ENCODE measurements at regions not wholly inside any gene's neighbourhood (a gene's known extent, or its start where the extent isn't known, plus 50 kb on each side); places are given as distances from the start of the nearest gene placed in this dataset.

DNA sequence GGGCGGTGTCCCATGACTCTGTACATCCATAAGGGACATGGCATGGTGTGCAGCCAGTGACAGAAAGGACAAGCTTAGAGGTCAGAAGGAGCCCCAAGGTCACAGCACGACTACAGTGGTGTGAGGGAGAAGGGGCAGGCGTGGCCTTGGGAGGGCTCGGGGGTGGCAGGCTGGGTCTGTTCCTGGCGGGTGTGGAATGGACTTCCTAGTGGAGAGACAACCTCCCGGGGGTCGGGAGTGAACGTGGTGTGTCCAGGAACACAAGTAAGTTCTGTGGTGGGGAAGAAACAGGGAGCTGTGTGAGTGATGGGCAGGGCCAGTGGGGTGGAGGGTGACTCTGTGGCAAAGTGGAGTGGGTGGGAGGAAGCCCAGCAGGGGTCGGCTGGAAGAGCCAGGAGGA is 279.3 kb downstream of the TEX29 start:
- Mint-ChIP-seq H3K27ac (ENCODE audit: low read depth) (no peak overlapping the region), H3K36me3 (ENCODE audit: insufficient read depth) (no peaks in the 10 kb centered on the region), H3K9me3 (peaks cover 6% of the 10 kb centered on the region), H3K4me3 (no peak overlapping the region), H3K4me1 (no peaks in the 10 kb centered on the region), H3K27me3 (peaks cover 20% of the 10 kb centered on the region)
- ATAC-seq (replicated peaks; ENCODE audit: extremely low read depth, poor library complexity, severe bottlenecking): no peak
- DNase-seq (ENCODE audit: low spot score in 2 of 2): no peak

- peaks cover 1% of the 10 kb centered on the region for H3K36me3 Mint-ChIP-seq (ENCODE audit: insufficient read depth)
- H3K4me3 Mint-ChIP-seq: no peak overlapping the region
- no peak for ATAC-seq (replicated peaks; ENCODE audit: extremely low read depth, poor library complexity, severe bottlenecking)
- H3K27ac Mint-ChIP-seq (ENCODE audit: low read depth): no peak overlapping the region
- no peaks in the 10 kb centered on the region for H3K9me3 Mint-ChIP-seq
- peaks cover 17% of the 10 kb centered on the region for H3K27me3 Mint-ChIP-seq
- H3K4me1 Mint-ChIP-seq: no peaks in the 10 kb centered on the region
- no peak for DNase-seq (ENCODE audit: low spot score in 2 of 2)
Measured at GRCh38 chr13:111602874-111603273, 282.4 kb downstream of the TEX29 start.

GRCh38 chr13:111604097-111604496 is 283.7 kb downstream of the TEX29 start:
- Mint-ChIP-seq H3K27me3 (peaks cover 11% of the 10 kb centered on the region), H3K9me3 (no peaks in the 10 kb centered on the region), H3K27ac (ENCODE audit: low read depth) (no peak overlapping the region), H3K4me3 (no peak overlapping the region), H3K36me3 (ENCODE audit: insufficient read depth) (peaks cover 1% of the 10 kb centered on the region), H3K4me1 (no peaks in the 10 kb centered on the region)
- ATAC-seq (replicated peaks; ENCODE audit: extremely low read depth, poor library complexity, severe bottlenecking) (no peak), DNase-seq (ENCODE audit: low spot score in 2 of 2) (no peak)

- no peak for DNase-seq (ENCODE audit: low spot score in 2 of 2)
- H3K36me3 Mint-ChIP-seq (ENCODE audit: insufficient read depth): peaks cover 1% of the 10 kb centered on the region
- H3K27ac Mint-ChIP-seq (ENCODE audit: low read depth): no peak overlapping the region
- no peaks in the 10 kb centered on the region for H3K9me3 Mint-ChIP-seq
- peaks cover 9% of the 10 kb centered on the region for H3K27me3 Mint-ChIP-seq
- H3K4me1 Mint-ChIP-seq: no peaks in the 10 kb centered on the region
- H3K4me3 Mint-ChIP-seq: no peak overlapping the region
- ATAC-seq (replicated peaks; ENCODE audit: extremely low read depth, poor library complexity, severe bottlenecking): no peak
Measured at GRCh38 chr13:111608556-111608955, 288.1 kb downstream of the TEX29 start.

DNA sequence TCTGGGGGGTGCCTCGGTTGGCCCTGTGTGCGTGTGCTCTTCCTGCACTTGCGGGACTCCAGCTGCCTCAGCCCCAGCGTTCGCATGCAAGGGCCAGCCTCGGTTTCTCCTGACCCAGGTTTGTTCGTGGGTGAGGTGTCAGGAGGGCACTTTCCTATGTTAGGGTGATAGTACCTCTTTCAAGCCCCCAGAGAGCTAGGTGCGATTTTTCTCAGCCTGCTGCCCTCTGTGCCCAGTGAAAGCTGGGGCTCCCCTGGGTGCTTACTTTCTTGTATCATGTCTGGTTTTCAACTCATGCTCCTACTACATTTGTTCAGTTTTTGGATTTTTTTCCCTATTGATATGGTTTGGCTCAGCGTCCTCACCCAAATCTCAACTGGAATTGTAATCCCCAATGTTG is 289.2 kb downstream of the TEX29 start:
- H3K9me3 Mint-ChIP-seq: no peaks in the 10 kb centered on the region
- H3K4me1 Mint-ChIP-seq: no peaks in the 10 kb centered on the region
- DNase-seq (ENCODE audit: low spot score in 2 of 2): no peak
- ATAC-seq (replicated peaks; ENCODE audit: extremely low read depth, poor library complexity, severe bottlenecking): no peak
- H3K27me3 Mint-ChIP-seq: peaks cover 9% of the 10 kb centered on the region
- H3K27ac Mint-ChIP-seq (ENCODE audit: low read depth): no peak overlapping the region
- peaks cover 1% of the 10 kb centered on the region for H3K36me3 Mint-ChIP-seq (ENCODE audit: insufficient read depth)
- H3K4me3 Mint-ChIP-seq: no peak overlapping the region

DNA sequence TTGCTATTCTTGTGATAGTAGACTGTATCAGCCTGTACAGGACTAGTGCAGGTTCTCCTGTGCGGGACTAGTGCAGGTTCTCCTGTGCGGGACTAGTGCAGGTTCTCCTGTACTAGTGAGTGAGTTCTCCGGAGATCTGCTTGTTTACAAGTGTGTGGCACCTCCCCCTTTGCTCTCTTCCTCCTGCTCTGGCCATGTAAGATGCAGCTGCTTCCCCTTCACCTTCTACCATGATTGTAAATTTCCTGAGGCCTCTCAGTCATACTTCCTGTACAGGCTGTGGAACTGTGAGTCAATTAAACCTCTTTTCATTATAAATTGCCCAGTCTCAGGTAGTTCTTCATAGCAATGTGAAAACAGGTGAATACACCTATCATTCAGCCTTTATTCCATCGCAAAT is 289.6 kb downstream of the TEX29 start:
- Mint-ChIP-seq H3K27me3 (peaks cover 9% of the 10 kb centered on the region), H3K27ac (ENCODE audit: low read depth) (no peak overlapping the region), H3K36me3 (ENCODE audit: insufficient read depth) (peaks cover 1% of the 10 kb centered on the region), H3K4me1 (no peaks in the 10 kb centered on the region), H3K9me3 (no peaks in the 10 kb centered on the region), H3K4me3 (no peak overlapping the region)
- ATAC-seq (replicated peaks; ENCODE audit: extremely low read depth, poor library complexity, severe bottlenecking) (no peak), DNase-seq (ENCODE audit: low spot score in 2 of 2) (no peak)

GRCh38 chr13:111610879-111611278 is 290.4 kb downstream of the TEX29 start:
- Mint-ChIP-seq H3K4me3 (no peak overlapping the region), H3K27me3 (peaks cover 9% of the 10 kb centered on the region), H3K9me3 (no peaks in the 10 kb centered on the region), H3K4me1 (no peaks in the 10 kb centered on the region), H3K27ac (ENCODE audit: low read depth) (no peak overlapping the region), H3K36me3 (ENCODE audit: insufficient read depth) (peaks cover 1% of the 10 kb centered on the region)
- no peak for ATAC-seq (replicated peaks; ENCODE audit: extremely low read depth, poor library complexity, severe bottlenecking)
- DNase-seq (ENCODE audit: low spot score in 2 of 2): no peak

DNA sequence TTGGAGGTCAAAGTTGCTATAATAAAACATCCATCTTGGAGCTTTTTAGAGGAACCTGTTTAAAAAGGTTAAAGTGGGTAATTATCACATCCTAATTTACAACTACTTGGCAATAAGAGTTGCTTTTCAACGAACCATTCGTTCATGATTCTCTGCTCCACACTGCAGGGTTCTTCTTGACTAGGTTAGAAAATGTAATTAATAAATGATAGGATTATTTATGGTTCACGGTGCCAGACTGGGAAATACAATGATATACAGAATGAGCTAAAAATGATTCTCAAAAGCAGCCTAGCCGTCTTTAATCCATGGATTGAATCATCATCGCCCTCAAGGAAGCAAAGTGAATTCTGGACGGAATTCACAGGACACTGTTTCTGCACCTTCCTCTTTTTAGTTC is 291.2 kb downstream of the TEX29 start:
- no peak overlapping the region for H3K4me3 Mint-ChIP-seq
- H3K27ac Mint-ChIP-seq (ENCODE audit: low read depth): no peak overlapping the region
- H3K36me3 Mint-ChIP-seq (ENCODE audit: insufficient read depth): no peaks in the 10 kb centered on the region
- H3K4me1 Mint-ChIP-seq: no peaks in the 10 kb centered on the region
- H3K27me3 Mint-ChIP-seq: peaks cover 9% of the 10 kb centered on the region
- no peak for DNase-seq (ENCODE audit: low spot score in 2 of 2)
- no peak for ATAC-seq (replicated peaks; ENCODE audit: extremely low read depth, poor library complexity, severe bottlenecking)
- H3K9me3 Mint-ChIP-seq: no peaks in the 10 kb centered on the region

DNA sequence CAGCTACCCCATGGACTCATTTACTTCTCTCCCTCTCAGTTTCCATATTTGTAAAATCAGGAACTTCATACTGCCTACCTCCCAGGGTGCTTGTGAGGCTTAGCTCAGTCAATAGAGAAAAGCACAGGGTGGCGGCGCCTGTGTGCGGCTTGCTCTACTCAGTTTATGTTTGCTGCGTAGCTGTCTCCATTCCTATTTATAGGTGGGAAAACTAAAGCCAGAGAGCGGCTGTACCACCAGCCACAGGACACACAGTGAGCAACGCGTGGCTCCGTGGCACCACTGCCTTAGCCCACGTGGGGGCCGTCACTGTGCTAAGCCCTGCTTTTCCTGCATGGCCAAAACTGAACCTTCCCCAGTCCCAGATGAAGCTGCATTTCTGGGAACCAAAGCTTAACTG is 292.4 kb downstream of the TEX29 start:
- Mint-ChIP-seq H3K9me3 (no peaks in the 10 kb centered on the region), H3K4me3 (no peak overlapping the region), H3K27ac (ENCODE audit: low read depth) (no peak overlapping the region), H3K27me3 (peaks cover 9% of the 10 kb centered on the region), H3K36me3 (ENCODE audit: insufficient read depth) (no peaks in the 10 kb centered on the region), H3K4me1 (no peaks in the 10 kb centered on the region)
- DNase-seq (ENCODE audit: low spot score in 2 of 2) (no peak), ATAC-seq (replicated peaks; ENCODE audit: extremely low read depth, poor library complexity, severe bottlenecking) (no peak)

- H3K4me3 Mint-ChIP-seq: no peak overlapping the region
- no peaks in the 10 kb centered on the region for H3K4me1 Mint-ChIP-seq
- peaks cover 9% of the 10 kb centered on the region for H3K27me3 Mint-ChIP-seq
- ATAC-seq (replicated peaks; ENCODE audit: extremely low read depth, poor library complexity, severe bottlenecking) (no peak), DNase-seq (ENCODE audit: low spot score in 2 of 2) (no peak)
- no peaks in the 10 kb centered on the region for H3K9me3 Mint-ChIP-seq
- no peak overlapping the region for H3K27ac Mint-ChIP-seq (ENCODE audit: low read depth)
- no peaks in the 10 kb centered on the region for H3K36me3 Mint-ChIP-seq (ENCODE audit: insufficient read depth)
Measured at GRCh38 chr13:111614009-111614408, 293.6 kb downstream of the TEX29 start.

GRCh38 chr13:111614613-111615012 is 294.2 kb downstream of the TEX29 start:
- Mint-ChIP-seq H3K27ac (ENCODE audit: low read depth) (no peak overlapping the region), H3K9me3 (no peaks in the 10 kb centered on the region)
- ATAC-seq (replicated peaks; ENCODE audit: extremely low read depth, poor library complexity, severe bottlenecking): no peak

GRCh38 chr13:111616203-111616602 is 295.8 kb downstream of the TEX29 start:
- H3K27ac Mint-ChIP-seq (ENCODE audit: low read depth): no peak overlapping the region

More at GRCh38 chr13:111614613-111615012, 294.2 kb downstream of the TEX29 start:
- no peak overlapping the region for H3K4me3 Mint-ChIP-seq
- no peaks in the 10 kb centered on the region for H3K36me3 Mint-ChIP-seq (ENCODE audit: insufficient read depth)
- peaks cover 9% of the 10 kb centered on the region for H3K27me3 Mint-ChIP-seq
- no peaks in the 10 kb centered on the region for H3K4me1 Mint-ChIP-seq
- no peak for DNase-seq (ENCODE audit: low spot score in 2 of 2)

DNA sequence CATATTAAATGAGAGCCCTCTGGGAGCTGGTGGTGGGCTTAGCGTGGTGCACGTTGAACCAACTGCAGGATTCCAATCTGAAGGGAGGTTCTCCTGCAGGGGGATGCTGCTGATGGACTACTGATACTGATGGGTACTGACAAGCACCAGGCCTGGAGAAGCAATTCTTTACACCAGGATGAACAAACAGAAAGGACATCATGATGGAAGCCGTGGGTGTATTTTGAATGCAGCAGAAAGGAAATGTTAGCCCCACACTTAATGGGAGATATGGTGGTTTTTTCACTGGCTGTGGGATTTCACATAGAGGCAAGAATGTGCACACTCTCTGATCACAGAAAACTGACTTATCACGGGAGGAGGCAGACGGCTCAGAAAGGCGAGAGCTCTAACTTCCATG is 299.7 kb downstream of the TEX29 start:
- Mint-ChIP-seq H3K36me3 (ENCODE audit: insufficient read depth) (no peaks in the 10 kb centered on the region), H3K27me3 (no peaks in the 10 kb centered on the region), H3K4me1 (no peaks in the 10 kb centered on the region), H3K27ac (ENCODE audit: low read depth) (no peak overlapping the region), H3K9me3 (no peaks in the 10 kb centered on the region), H3K4me3 (no peak overlapping the region)
- ATAC-seq (replicated peaks; ENCODE audit: extremely low read depth, poor library complexity, severe bottlenecking) (no peak), DNase-seq (ENCODE audit: low spot score in 2 of 2) (no peak)

More at GRCh38 chr13:111616203-111616602, 295.8 kb downstream of the TEX29 start:
- Mint-ChIP-seq H3K36me3 (ENCODE audit: insufficient read depth) (no peaks in the 10 kb centered on the region), H3K4me3 (no peak overlapping the region), H3K27me3 (no peaks in the 10 kb centered on the region), H3K4me1 (no peaks in the 10 kb centered on the region), H3K9me3 (no peaks in the 10 kb centered on the region)
- DNase-seq (ENCODE audit: low spot score in 2 of 2) (no peak), ATAC-seq (replicated peaks; ENCODE audit: extremely low read depth, poor library complexity, severe bottlenecking) (no peak)

- Mint-ChIP-seq H3K36me3 (ENCODE audit: insufficient read depth) (no peaks in the 10 kb centered on the region), H3K4me1 (no peaks in the 10 kb centered on the region), H3K9me3 (no peaks in the 10 kb centered on the region), H3K27ac (ENCODE audit: low read depth) (no peak overlapping the region), H3K27me3 (no peaks in the 10 kb centered on the region), H3K4me3 (no peak overlapping the region)
- DNase-seq (ENCODE audit: low spot score in 2 of 2) (no peak), ATAC-seq (replicated peaks; ENCODE audit: extremely low read depth, poor library complexity, severe bottlenecking) (no peak)
Measured at GRCh38 chr13:111620586-111620985, 300.1 kb downstream of the TEX29 start.

Measured in central memory CD8-positive, alpha-beta T cell (primary cell).